Left ventricle myocardium inferior (tissue), 1 donor: ENCODE measurements at regions not wholly inside any gene's neighbourhood (a gene's known extent, or its start where the extent isn't known, plus 50 kb on each side); places are given as distances from the start of the nearest gene placed in this dataset.
"Not testable (repeated sequence)": the region's sequence is repeated elsewhere in the genome, so short reads cannot be mapped to it uniquely, and the experiment has no call there.

ENCODE experiments used
- DNase-seq: peaks from one replicate; pipeline ENCODE4 v3.0.0-alpha.2; 2020
- H3K27ac ChIP-seq: fragments of 200-600 bp; replicated peaks from 2 replicates; pipeline ENCODE4 v1.8.0; 2021
- H3K27me3 ChIP-seq: fragments of 200-600 bp; 2 replicates; pipeline ENCODE4 v1.8.0; 2021; ENCODE audit warnings: low read depth
- H3K36me3 ChIP-seq: fragments of 200-600 bp; 2 replicates; pipeline ENCODE4 v1.8.0; 2021
- H3K4me1 ChIP-seq: fragments of 200-600 bp; 2 replicates; pipeline ENCODE4 v1.8.0; 2021
- H3K4me3 ChIP-seq: fragments of 200-600 bp; 2 replicates; pipeline ENCODE4 v1.8.0; 2021; ENCODE audit warnings: mild to moderate bottlenecking, moderate library complexity
- H3K9me3 ChIP-seq: fragments of 200-600 bp; replicated peaks from 2 replicates; pipeline ENCODE4 v1.8.0; 2021
- CTCF ChIP-seq: fragments of 200-600 bp; IDR thresholded peaks from 2 replicates; pipeline ENCODE4 v1.8.0; 2021; ENCODE audit warnings: antibody characterized with exemption, mild to moderate bottlenecking, borderline replicate concordance
- intact Hi-C: fragments of 100-400 bp; cut with micrococcal nuclease; formaldehyde crosslinking; loops from one replicate; pipeline ENCODE4 v1.11.0; 2022
- donor health status: DM: no; HTN: yes; CAD: no; lungs with severe emphysema.

DNA sequence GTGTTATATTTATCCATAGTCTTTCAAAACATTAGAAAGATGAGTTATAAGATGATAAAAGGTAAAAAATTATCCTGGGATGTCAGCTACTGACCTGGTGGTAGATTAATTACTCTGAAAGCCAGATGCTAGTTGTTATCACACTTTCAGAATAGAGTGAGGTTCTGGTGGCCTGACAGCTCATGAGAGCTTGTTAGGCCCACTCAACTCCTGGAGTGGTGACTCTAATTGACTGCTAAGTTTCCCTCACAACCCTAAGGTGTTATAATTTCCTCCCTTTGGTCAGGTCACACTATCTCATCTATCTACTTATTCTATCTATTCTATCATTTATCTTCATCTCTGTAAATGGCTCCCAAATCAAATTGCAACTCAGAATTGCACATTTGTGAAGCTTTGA, 90.1 kb downstream of the ZNF648 start:
- no peak overlapping the region for H3K4me3 ChIP-seq
- no peak overlapping the region for H3K27ac ChIP-seq
- peaks cover 28% of the 10 kb centered on the region for H3K27me3 ChIP-seq
- H3K4me1 ChIP-seq, result no peaks in the 10 kb centered on the region
- H3K9me3 ChIP-seq, result peaks cover 10% of the 10 kb centered on the region
- no peak for DNase-seq
- no peaks in the 10 kb centered on the region for H3K36me3 ChIP-seq
- intact Hi-C loops, result no loop called here
- TF ChIP-seq CTCF, result no peak

GRCh38 chr1:181969902-181970301, 91.6 kb downstream of the ZNF648 start:
- DNase-seq, result no peak
- Histone ChIP-seq H3K4me3 (no peak overlapping the region), H3K27me3 (peaks cover 25% of the 10 kb centered on the region), H3K27ac (no peak overlapping the region), H3K4me1 (no peaks in the 10 kb centered on the region), H3K36me3 (no peaks in the 10 kb centered on the region), H3K9me3 (no peaks in the 10 kb centered on the region)
- TF ChIP-seq CTCF, result no peak
- intact Hi-C loops, result no loop called here

DNA sequence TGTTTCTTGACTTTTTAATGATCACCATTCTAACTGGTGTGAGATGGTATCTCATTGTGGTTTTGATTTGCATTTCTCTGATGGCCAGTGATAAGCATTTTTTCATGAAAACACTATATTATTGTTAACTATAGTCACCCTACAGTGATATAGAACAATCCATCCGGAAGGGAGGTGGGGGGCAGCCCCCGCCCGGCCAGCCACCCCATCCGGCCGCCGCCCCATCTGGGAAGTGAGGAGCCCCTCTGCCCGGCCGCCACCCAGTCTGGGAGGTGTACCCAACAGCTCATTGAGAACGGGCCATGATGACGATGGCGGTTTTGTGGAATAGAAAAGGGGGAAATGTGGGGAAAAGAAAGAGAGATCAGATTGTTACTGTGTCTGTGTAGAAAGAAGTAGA, 106.8 kb downstream of the ZNF648 start:
- intact Hi-C loops, H3K27me3 ChIP-seq, DNase-seq, H3K36me3 ChIP-seq, H3K4me1 ChIP-seq, H3K4me3 ChIP-seq, H3K27ac ChIP-seq: not testable (repeated sequence)
- H3K9me3 ChIP-seq, result peaks cover 50% of the 10 kb centered on the region

GRCh38 chr1:181954178-181954577, 107.3 kb downstream of the ZNF648 start:
- H3K9me3 ChIP-seq, result peaks cover 45% of the 10 kb centered on the region
- H3K4me3 ChIP-seq, H3K4me1 ChIP-seq, H3K27ac ChIP-seq, DNase-seq, H3K27me3 ChIP-seq, H3K36me3 ChIP-seq, intact Hi-C loops: not testable (repeated sequence)

GRCh38 chr1:181953596-181953995, 107.9 kb downstream of the ZNF648 start:
- H3K36me3 ChIP-seq, result no peaks in the 10 kb centered on the region
- H3K4me3 ChIP-seq, result no peak overlapping the region
- H3K27me3 ChIP-seq, result no peaks in the 10 kb centered on the region
- peaks cover 39% of the 10 kb centered on the region for H3K9me3 ChIP-seq
- no peak for TF ChIP-seq CTCF
- no peak overlapping the region for H3K27ac ChIP-seq
- H3K4me1 ChIP-seq, result no peaks in the 10 kb centered on the region
- intact Hi-C loops, result no loop called here
- DNase-seq, result no peak

DNA sequence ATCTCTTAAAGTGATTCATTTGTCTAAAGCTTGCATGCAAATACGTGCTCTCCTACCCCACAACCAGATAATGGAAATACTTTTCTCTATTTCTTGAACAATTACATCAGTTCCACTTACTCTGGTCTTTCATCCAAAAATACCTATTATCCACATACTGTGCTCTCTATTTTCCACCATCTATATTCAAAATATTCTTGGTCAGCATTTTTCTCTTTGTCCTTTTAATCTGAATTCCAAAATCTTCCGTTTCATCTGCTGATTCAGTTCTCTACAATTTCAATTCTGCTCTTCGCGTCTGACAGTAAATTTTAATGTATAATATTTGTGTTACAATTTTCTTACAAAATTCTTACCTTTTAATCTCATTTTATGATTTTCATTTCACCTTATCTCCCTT, 110.3 kb downstream of the ZNF648 start:
- Histone ChIP-seq H3K36me3 (no peaks in the 10 kb centered on the region), H3K27me3 (no peaks in the 10 kb centered on the region), H3K4me3 (no peak overlapping the region), H3K4me1 (no peaks in the 10 kb centered on the region), H3K27ac (no peak overlapping the region), H3K9me3 (peaks cover 37% of the 10 kb centered on the region)
- intact Hi-C loops, result no loop called here
- no peak for TF ChIP-seq CTCF
- no peak for DNase-seq

DNA sequence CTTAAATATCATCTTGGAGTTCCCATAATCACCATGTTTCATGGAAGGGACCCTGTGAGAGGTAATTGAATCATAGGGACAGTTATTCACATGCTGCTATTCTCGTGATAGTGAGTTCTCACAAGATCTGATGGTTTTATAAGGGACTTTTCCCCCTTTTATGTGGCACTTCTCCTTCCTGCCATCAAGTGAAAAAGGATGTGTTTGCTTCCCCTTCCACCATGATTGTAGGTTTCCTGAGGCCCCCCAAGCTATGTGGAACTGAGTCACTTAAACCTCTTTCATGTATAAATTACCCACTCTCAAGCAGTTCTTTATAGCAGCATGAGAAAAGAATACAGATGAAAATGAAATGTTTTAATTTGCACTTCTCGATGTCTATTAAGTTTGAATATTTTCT, 112.0 kb downstream of the ZNF648 start:
- no peak for DNase-seq
- no peak for TF ChIP-seq CTCF
- peaks cover 7% of the 10 kb centered on the region for H3K27me3 ChIP-seq
- H3K36me3 ChIP-seq, result no peaks in the 10 kb centered on the region
- H3K9me3 ChIP-seq, result peaks cover 41% of the 10 kb centered on the region
- intact Hi-C loops, result no loop called here
- H3K4me3 ChIP-seq, result no peak overlapping the region
- no peaks in the 10 kb centered on the region for H3K4me1 ChIP-seq
- no peak overlapping the region for H3K27ac ChIP-seq
